Endodermal cell (in vitro differentiated cells): ENCODE measurements at regions not wholly inside any gene's neighbourhood (a gene's known extent, or its start where the extent isn't known, plus 50 kb on each side); places are given as distances from the start of the nearest gene placed in this dataset.

Experiments
- DNase-seq: peaks from one replicate; pipeline ENCODE4 v3.0.0-alpha.2; 2017
- H3K27ac ChIP-seq: 2 replicates; pipeline ENCODE4 v1.5.1; 2013; ENCODE audit warnings: mild to moderate bottlenecking, low read depth, low read length, moderate library complexity
- H3K27me3 ChIP-seq: 2 replicates; pipeline ENCODE4 v1.6.1; 2013; ENCODE audit warnings: mild to moderate bottlenecking, low read length, moderate library complexity; ENCODE audit not compliant: insufficient read depth, control insufficient read depth, poor library complexity, severe bottlenecking
- H3K36me3 ChIP-seq: 2 replicates; pipeline ENCODE4 v1.7.0; 2013; ENCODE audit warnings: mild to moderate bottlenecking, low read length, moderate library complexity; ENCODE audit not compliant: control insufficient read depth, insufficient read depth
- H3K4me1 ChIP-seq: one replicate; pipeline ENCODE4 v1.7.0; 2013; ENCODE audit warnings: low read length; ENCODE audit not compliant: control insufficient read depth, insufficient read depth
- H3K4me3 ChIP-seq: 2 replicates; pipeline ENCODE4 v1.5.1; 2013; ENCODE audit warnings: mild to moderate bottlenecking, low read length, moderate library complexity
- H3K9ac ChIP-seq: 2 replicates; pipeline ENCODE4 v1.6.1; 2013; ENCODE audit warnings: mild to moderate bottlenecking, low read length, moderate library complexity; ENCODE audit not compliant: poor library complexity, severe bottlenecking; ENCODE audit errors: extremely low read depth
- H3K9me3 ChIP-seq: 2 replicates; pipeline ENCODE4 v1.6.1; 2013; ENCODE audit warnings: mild to moderate bottlenecking, low read length, moderate library complexity; ENCODE audit not compliant: control insufficient read depth
- H3K27ac Mint-ChIP-seq: 2 replicates; pipeline ENCODE4 v1.8.0; 2020; ENCODE audit warnings: mixed read lengths
- H3K27me3 Mint-ChIP-seq: 2 replicates; pipeline ENCODE4 v1.8.0; 2021; ENCODE audit warnings: mild to moderate bottlenecking, mixed read lengths; ENCODE audit not compliant: insufficient read depth
- H3K36me3 Mint-ChIP-seq: 2 replicates; pipeline ENCODE4 v1.8.0; 2020; ENCODE audit warnings: low read depth, mixed read lengths
- H3K4me1 Mint-ChIP-seq: 2 replicates; pipeline ENCODE4 v1.8.0; 2020; ENCODE audit warnings: mixed read lengths
- H3K4me3 Mint-ChIP-seq: 2 replicates; pipeline ENCODE4 v1.8.0; 2020; ENCODE audit warnings: mild to moderate bottlenecking, moderate library complexity, mixed read lengths
- H3K9me3 Mint-ChIP-seq: 2 replicates; pipeline ENCODE4 v1.8.0; 2020; ENCODE audit warnings: mild to moderate bottlenecking, mixed read lengths
- CTCF ChIP-seq: fragments of 200-600 bp; sonication (generic); conservative IDR thresholded peaks from 2 replicates; pipeline ENCODE4 v1.5.0; 2021; ENCODE audit warnings: antibody characterized with exemption, mild to moderate bottlenecking
- WGBS, 2 experiments: methylation state at CpG; one replicate each; pipeline versions ENCODE4 v1.1.5 to v1.1.7; 2013; ENCODE audit warnings: missing lambda C conversion rate in 2 of 2, mixed read lengths in 1 of 2; ENCODE audit not compliant: insufficient coverage in 1 of 2, insufficient read length in 1 of 2; 5-methylcytosine and 5-hydroxymethylcytosine counted together

GRCh38 chr16:26801628-26802027 lies 265.1 kb upstream of the C16orf82 start:
- Mint-ChIP-seq H3K27ac (no peak overlapping the region), H3K4me3 (no peak overlapping the region), H3K4me1 (no peaks in the 10 kb centered on the region), H3K36me3 (no peaks in the 10 kb centered on the region), H3K27me3 (peaks cover 10% of the 10 kb centered on the region), H3K9me3 (no peaks in the 10 kb centered on the region)
- no peak overlapping the region for H3K27ac ChIP-seq
- no peak overlapping the region for H3K9ac ChIP-seq
- H3K9me3 ChIP-seq: no peaks in the 10 kb centered on the region
- no peaks in the 10 kb centered on the region for H3K27me3 ChIP-seq
- no peak overlapping the region for H3K4me3 ChIP-seq
- no peak for TF ChIP-seq CTCF
- no peak for DNase-seq
- H3K36me3 ChIP-seq: no peaks in the 10 kb centered on the region
- 88% methylated on average over 1 of the region's 3 CpGs; no CpG with 5 or more reads in 1 of the 2 experiments for WGBS, 2 experiments
- H3K4me1 ChIP-seq: no peaks in the 10 kb centered on the region

- 58 to 80% methylated on average over 1 to 4 of the region's 4 CpGs for WGBS, 2 experiments
- TF ChIP-seq CTCF: no peak
- no peak overlapping the region for H3K4me3 Mint-ChIP-seq
- H3K9me3 ChIP-seq: no peaks in the 10 kb centered on the region
- no peak overlapping the region for H3K4me3 ChIP-seq
- H3K27me3 Mint-ChIP-seq: peaks cover 10% of the 10 kb centered on the region
- H3K9me3 Mint-ChIP-seq: no peaks in the 10 kb centered on the region
- no peak overlapping the region for H3K9ac ChIP-seq
- H3K4me1 ChIP-seq: no peaks in the 10 kb centered on the region
- no peaks in the 10 kb centered on the region for H3K4me1 Mint-ChIP-seq
- no peaks in the 10 kb centered on the region for H3K36me3 ChIP-seq
- no peaks in the 10 kb centered on the region for H3K27me3 ChIP-seq
- no peak overlapping the region for H3K27ac ChIP-seq
- H3K36me3 Mint-ChIP-seq: no peaks in the 10 kb centered on the region
- DNase-seq: no peak
- H3K27ac Mint-ChIP-seq: no peak overlapping the region
These were observed 264.3 kb upstream of the C16orf82 start for GRCh38 chr16:26802440-26802839.

GRCh38 chr16:26802965-26803364 lies 263.8 kb upstream of the C16orf82 start:
- Mint-ChIP-seq H3K27ac (no peak overlapping the region), H3K36me3 (no peaks in the 10 kb centered on the region), H3K4me1 (no peaks in the 10 kb centered on the region), H3K9me3 (no peaks in the 10 kb centered on the region), H3K4me3 (no peak overlapping the region), H3K27me3 (peaks cover 10% of the 10 kb centered on the region)
- TF ChIP-seq CTCF: no peak
- H3K27ac ChIP-seq: no peak overlapping the region
- no peaks in the 10 kb centered on the region for H3K4me1 ChIP-seq
- no peaks in the 10 kb centered on the region for H3K9me3 ChIP-seq
- no peak for DNase-seq
- no peak overlapping the region for H3K4me3 ChIP-seq
- peaks cover 2% of the 10 kb centered on the region for H3K27me3 ChIP-seq
- H3K9ac ChIP-seq: no peak overlapping the region
- no peaks in the 10 kb centered on the region for H3K36me3 ChIP-seq
